DOHH2 (cell line): ENCODE measurements at regions not wholly inside any gene's neighbourhood (a gene's known extent, or its start where the extent isn't known, plus 50 kb on each side); places are given as distances from the start of the nearest gene placed in this dataset.

Experiments
- H3F3A ChIP-seq: fragments of 200-600 bp; sonication (generic), shearing (Covaris generic); 2 replicates; pipeline ENCODE4 v1.6.0; 2016; ENCODE audit warnings: antibody characterized with exemption, mild to moderate bottlenecking; ENCODE audit not compliant: control insufficient read depth, insufficient read depth
- H3K27ac ChIP-seq: fragments of 200-600 bp; sonication (generic); 2 replicates; pipeline ENCODE4 v1.5.1; 2014; ENCODE audit warnings: low read depth, mild to moderate bottlenecking, low read length, moderate library complexity
- H3K27me3 ChIP-seq: fragments of 200-600 bp; sonication (generic); 2 replicates; pipeline ENCODE4 v1.6.1; 2014; ENCODE audit warnings: mild to moderate bottlenecking, low read length, mixed read lengths; ENCODE audit not compliant: control insufficient read depth
- H3K36me3 ChIP-seq: fragments of 200-600 bp; sonication (generic); 2 replicates; pipeline ENCODE4 v1.6.1; 2014; ENCODE audit warnings: mild to moderate bottlenecking, low read length, moderate library complexity, mixed read lengths; ENCODE audit not compliant: control insufficient read depth
- H3K4me1 ChIP-seq: fragments of 200-600 bp; sonication (generic); 2 replicates; pipeline ENCODE4 v1.6.1; 2014; ENCODE audit warnings: mild to moderate bottlenecking, low read length, mixed read lengths; ENCODE audit not compliant: control insufficient read depth
- H3K4me2 ChIP-seq: fragments of 200-600 bp; sonication (generic); 2 replicates; pipeline ENCODE4 v1.6.0; 2014; ENCODE audit warnings: mild to moderate bottlenecking, low read length, moderate library complexity
- H3K4me3 ChIP-seq: fragments of 200-600 bp; sonication (generic); 2 replicates; pipeline ENCODE4 v1.5.1; 2014; ENCODE audit warnings: mild to moderate bottlenecking, low read length, mixed read lengths
- H3K79me2 ChIP-seq: fragments of 200-600 bp; sonication (generic); 2 replicates; pipeline ENCODE4 v1.6.1; 2014; ENCODE audit warnings: mild to moderate bottlenecking, low read length, mixed read lengths; ENCODE audit not compliant: control insufficient read depth
- H3K9me2 ChIP-seq: fragments of 200-600 bp; sonication (generic); replicated peaks from 2 replicates; pipeline ENCODE4 v1.6.1; 2014; ENCODE audit warnings: mild to moderate bottlenecking, low read length, mixed read lengths; ENCODE audit not compliant: control insufficient read depth
- H3K9me3 ChIP-seq: fragments of 200-600 bp; sonication (generic); 2 replicates; pipeline ENCODE4 v1.6.1; 2014; ENCODE audit warnings: antibody characterized with exemption, low read length, mixed read lengths; ENCODE audit not compliant: control insufficient read depth, insufficient read depth
- H4K20me1 ChIP-seq: fragments of 200-600 bp; sonication (generic); 2 replicates; pipeline ENCODE4 v1.6.0; 2014; ENCODE audit warnings: low read depth, mild to moderate bottlenecking, antibody characterized with exemption, low read length, moderate library complexity; ENCODE audit not compliant: control insufficient read depth, insufficient read depth
- CTCF ChIP-seq: fragments of 200-600 bp; sonication (generic); IDR thresholded peaks from one replicate; pipeline ENCODE4 v1.5.1; 2014; ENCODE audit warnings: antibody characterized with exemption, mild to moderate bottlenecking, low read depth, low read length; ENCODE audit not compliant: poor library complexity, severe bottlenecking
- EZH2phosphoT487 ChIP-seq: fragments of 200-600 bp; sonication (generic); IDR thresholded peaks from 2 replicates; pipeline ENCODE4 v1.6.1; 2017; ENCODE audit warnings: borderline replicate concordance, mild to moderate bottlenecking, antibody characterized with exemption, low read length, moderate library complexity, mixed read lengths

GRCh38 chr13:50326811-50327210 lies 311.6 kb downstream of the KCNRG start:
- Histone ChIP-seq H3K79me2 (no peaks in the 10 kb centered on the region), H3K9me2 (no peaks in the 10 kb centered on the region), H3K4me1 (peaks cover 4% of the 10 kb centered on the region), H3K4me3 (no peak overlapping the region), H3K9me3 (no peaks in the 10 kb centered on the region), H3K27me3 (no peaks in the 10 kb centered on the region), H3K27ac (no peak overlapping the region), H3K36me3 (no peaks in the 10 kb centered on the region), H3K4me2 (no peak overlapping the region), H3F3A (no peaks in the 10 kb centered on the region), H4K20me1 (no peaks in the 10 kb centered on the region)
- no peak for TF ChIP-seq EZH2phosphoT487
- no peak for TF ChIP-seq CTCF

GRCh38 chr13:50334115-50334778 lies 319.0 kb downstream of the KCNRG start:
- H3K9me2 ChIP-seq, result no peaks in the 10 kb centered on the region
- H3K27me3 ChIP-seq, result no peaks in the 10 kb centered on the region
- no peaks in the 10 kb centered on the region for H3K36me3 ChIP-seq
- H3K4me1 ChIP-seq, result 0 out of 2 replicates have a peak, but pooled peaks cover 3% of the 10 kb centered on the region
- H3K79me2 ChIP-seq, result no peaks in the 10 kb centered on the region
- no peaks in the 10 kb centered on the region for H3K9me3 ChIP-seq
- no peak overlapping the region for H3K4me3 ChIP-seq
- TF ChIP-seq EZH2phosphoT487 (no peak), CTCF (no peak)
- H3K27ac ChIP-seq, result no peak overlapping the region
- no peaks in the 10 kb centered on the region for H4K20me1 ChIP-seq
- no peak overlapping the region for H3K4me2 ChIP-seq
- H3F3A ChIP-seq, result no peaks in the 10 kb centered on the region

- no peak overlapping the region for H3K4me3 ChIP-seq
- H3K27me3 ChIP-seq, result no peaks in the 10 kb centered on the region
- no peak overlapping the region for H3K4me2 ChIP-seq
- no peaks in the 10 kb centered on the region for H3K79me2 ChIP-seq
- TF ChIP-seq EZH2phosphoT487 (no peak), CTCF (no peak)
- H3F3A ChIP-seq, result no peaks in the 10 kb centered on the region
- H3K9me2 ChIP-seq, result no peaks in the 10 kb centered on the region
- 0 out of 2 replicates have a peak, but pooled peaks cover 3% of the 10 kb centered on the region for H3K4me1 ChIP-seq
- no peak overlapping the region for H3K27ac ChIP-seq
- H4K20me1 ChIP-seq, result no peaks in the 10 kb centered on the region
- H3K9me3 ChIP-seq, result no peaks in the 10 kb centered on the region
- H3K36me3 ChIP-seq, result no peaks in the 10 kb centered on the region
These were observed 319.7 kb downstream of the KCNRG start for GRCh38 chr13:50334944-50335343.
